K562 (cell line): ENCODE measurements at regions not wholly inside any gene's neighbourhood (a gene's known extent, or its start where the extent isn't known, plus 50 kb on each side); places are given as distances from the start of the nearest gene placed in this dataset.

ENCODE experiments used
- ATAC-seq: fragments of 200-7000 bp; cut with Tn5 transposase; 3 replicates; pipeline ENCODE4 v1.9.1; 2020; ENCODE audit warnings: moderate library complexity
- BruUV-seq: library from RNA; stranded (reverse); fragments of 400-500 nt; replicated peaks from 2 replicates; lab custom pipeline; 2021; lab: Mats Ljungman, UMichigan
- CTCF ChIA-PET: fragments of 300-600 bp; formaldehyde crosslinking; extraction: SDS; loops from one replicate; lab custom pipeline; 2021; ENCODE audit warnings: low intra/inter-chr PET ratio; lab: Yijun Ruan, JAX
- POLR2A ChIA-PET: fragments of 300-600, 350-650 bp; sonication (Branson Sonifier 250); formaldehyde crosslinking; extraction: SDS; loops from one replicate; lab custom pipeline; 2021; ENCODE audit warnings: antibody characterized with exemption, inconsistent platforms; lab: Yijun Ruan, JAX
- DNase-seq, 4 experiments: peaks; one replicate each; pipeline versions ENCODE4 v3.0.0 to v3.0.0-alpha.2; 2011 to 2018; ENCODE audit warnings: low spot score in 3 of 4, mixed read lengths in 3 of 4; ENCODE audit errors: extremely low read depth in 1 of 4
- FAIRE-seq: peaks from 2 replicates; lab custom pipeline; 2011; peaks lifted over from hg19 to GRCh38; lab: Jason Lieb, UNC
- H2AFZ ChIP-seq: 2 replicates; pipeline ENCODE4 v1.6.0; 2011; ENCODE audit warnings: low read depth, low read length, control low read depth, inconsistent platforms
- H3K27ac ChIP-seq: fragments of 200-600 bp; 3 replicates; pipeline ENCODE4 v1.8.0; 2011; ENCODE audit warnings: low read depth, mild to moderate bottlenecking, control low read depth, inconsistent platforms, low read length, moderate library complexity, mixed read lengths; ENCODE audit errors: extremely low read depth
- H3K27me3 ChIP-seq, 2 experiments: fragments of 300-600 bp in 1 of 2; 2 replicates in 1 of 2; 3 replicates in 1 of 2; pipeline versions ENCODE4 v1.6.0 to v1.8.0; 2011; ENCODE audit warnings: inconsistent platforms in 2 of 2, low read length in 2 of 2, mild to moderate bottlenecking in 1 of 2, mixed read lengths in 1 of 2, moderate library complexity in 1 of 2; ENCODE audit not compliant: control insufficient read depth in 2 of 2, insufficient read depth in 2 of 2
- H3K36me3 ChIP-seq: fragments of 300-600 bp; 3 replicates; pipeline ENCODE4 v1.8.0; 2011; ENCODE audit warnings: mild to moderate bottlenecking, low read length, inconsistent platforms; ENCODE audit not compliant: control insufficient read depth, insufficient read depth
- H3K4me1 ChIP-seq, 2 experiments: fragments of 200-600 bp in 1 of 2; replicated peaks in 1 of 2; 2 replicates in 1 of 2; 3 replicates in 1 of 2; pipeline versions ENCODE4 v1.5.1 to v1.8.0; 2011; ENCODE audit warnings: inconsistent platforms in 2 of 2, low read length in 2 of 2, mild to moderate bottlenecking in 1 of 2, mixed read lengths in 1 of 2, moderate library complexity in 1 of 2; ENCODE audit not compliant: control insufficient read depth in 2 of 2, insufficient read depth in 2 of 2
- H3K4me2 ChIP-seq: 2 replicates; pipeline ENCODE4 v1.6.1; 2011; ENCODE audit warnings: low read length, control low read depth, inconsistent platforms, mixed read lengths; ENCODE audit not compliant: insufficient read depth
- H3K4me3 ChIP-seq: fragments of 200-600 bp; sonication (generic), shearing (Covaris generic); 2 replicates; pipeline ENCODE4 v1.5.1; 2016; ENCODE audit warnings: control low read depth, inconsistent platforms
- H3K79me2 ChIP-seq: fragments of 200-600 bp; 3 replicates; pipeline ENCODE4 v1.8.0; 2011; ENCODE audit warnings: low read length, inconsistent platforms; ENCODE audit not compliant: control insufficient read depth, insufficient read depth
- H3K9ac ChIP-seq, 2 experiments: 2 replicates each; pipeline versions ENCODE4 v1.6.0 to v1.6.1; 2011; ENCODE audit warnings: low read depth in 2 of 2, low read length in 2 of 2, control low read depth in 1 of 2, inconsistent platforms in 1 of 2, mild to moderate bottlenecking in 1 of 2, mixed read lengths in 1 of 2; ENCODE audit not compliant: insufficient read depth in 1 of 2
- H3K9me1 ChIP-seq: one replicate; pipeline ENCODE4 v1.6.0; 2011; ENCODE audit warnings: inconsistent platforms, mild to moderate bottlenecking, low read length, moderate library complexity; ENCODE audit not compliant: control insufficient read depth, insufficient read depth
- H3K9me3 ChIP-seq: replicated peaks from 2 replicates; pipeline ENCODE4 v1.5.1; 2011; ENCODE audit warnings: low read depth, low read length, inconsistent platforms; ENCODE audit not compliant: control insufficient read depth, insufficient read depth
- H4K20me1 ChIP-seq: replicated peaks from 2 replicates; pipeline ENCODE4 v1.6.1; 2011; ENCODE audit warnings: low read length, inconsistent platforms, mixed read lengths; ENCODE audit not compliant: control insufficient read depth, insufficient read depth
- CAMTA2 ChIP-seq: fragments of 250-450 bp; sonication (Bioruptor Pico); conservative IDR thresholded peaks from 2 replicates; pipeline ENCODE4 v1.5.1; 2022
- CGGBP1 ChIP-seq: fragments of 250-450 bp; sonication (Bioruptor Pico); IDR thresholded peaks from 2 replicates; pipeline ENCODE4 v1.9.0; 2021; ENCODE audit warnings: mild to moderate bottlenecking
- KAT7 ChIP-seq: sonication (generic); formaldehyde crosslinking; IDR thresholded peaks from 2 replicates; pipeline ENCODE4 v1.8.0; 2022; ENCODE audit warnings: missing genetic modification reagents, mild to moderate bottlenecking, borderline replicate concordance
- POLR2AphosphoS2 ChIP-seq: IDR thresholded peaks from 2 replicates; pipeline ENCODE4 v1.6.1; 2012; ENCODE audit warnings: low read length, improper control_type of control experiment
- PURB ChIP-seq: sonication (generic); formaldehyde crosslinking; IDR thresholded peaks from 2 replicates; pipeline ENCODE4 v1.9.0; 2021; ENCODE audit warnings: low read depth, mild to moderate bottlenecking, missing genetic modification reagents
- RBM34 ChIP-seq: fragments of 200-400 bp; formaldehyde crosslinking; IDR thresholded peaks from 2 replicates; pipeline ENCODE4 v1.6.1; 2018; ENCODE audit warnings: low read length, borderline replicate concordance; ENCODE audit not compliant: insufficient read depth
- SNAPC5 ChIP-seq: fragments of 250-450 bp; sonication (Bioruptor Pico); IDR thresholded peaks from 2 replicates; pipeline ENCODE4 v1.8.0; 2021; ENCODE audit warnings: moderate library complexity, mild to moderate bottlenecking, inconsistent platforms
- U2AF2 ChIP-seq: fragments of 200-400 bp; formaldehyde crosslinking; optimal IDR thresholded peaks from 2 replicates; pipeline ENCODE3; 2017; ENCODE audit warnings: low read depth, mild to moderate bottlenecking, low read length
- ZFPM2 ChIP-seq: fragments of 250-450 bp; sonication (Bioruptor Pico); IDR thresholded peaks from 2 replicates; pipeline ENCODE4 v1.5.1; 2022; ENCODE audit warnings: mild to moderate bottlenecking
- ZNF134 ChIP-seq: fragments of 250-450 bp; sonication (Bioruptor Pico); conservative IDR thresholded peaks from 2 replicates; pipeline ENCODE4 v1.4.0; 2020
- ZSCAN32 ChIP-seq: fragments of 450-650 bp; formaldehyde crosslinking; IDR thresholded peaks from 2 replicates; pipeline ENCODE4 v1.4.0; 2020; ENCODE audit warnings: mild to moderate bottlenecking, moderate library complexity
- WGBS: fragments of 100-300 bp; shearing (Covaris generic); methylation state at CpG from one replicate; pipeline ENCODE4 v1.1.6; 2016; ENCODE audit warnings: low coverage, mixed read lengths; ENCODE audit not compliant: insufficient coverage; ENCODE audit errors: missing lambda C conversion rate; 5-methylcytosine and 5-hydroxymethylcytosine counted together
- in situ Hi-C: fragments of 300-500 bp; cut with MboI; formaldehyde crosslinking; loops from 4 replicates; pipeline ENCODE4 v1.15.0; 2018; ENCODE audit warnings: inconsistent platforms, mixed read lengths
- intact Hi-C: fragments of 100-400 bp; cut with micrococcal nuclease; formaldehyde crosslinking; loops from 2 replicates; pipeline ENCODE4 v1.14.2; 2022
- TF ChIP-seq, protein P1 (sequence below): fragments of 250-450 bp; sonication (Bioruptor Pico); IDR thresholded peaks from 2 replicates; pipeline ENCODE4 v1.8.0; 2022; ENCODE audit warnings: moderate library complexity, mild to moderate bottlenecking, inconsistent platforms
- TF ChIP-seq, protein P2 (sequence below): fragments of 250-450 bp; sonication (Bioruptor Pico); IDR thresholded peaks from 2 replicates; pipeline ENCODE4 v1.5.0; 2020; ENCODE audit warnings: mild to moderate bottlenecking, borderline replicate concordance

DNA sequence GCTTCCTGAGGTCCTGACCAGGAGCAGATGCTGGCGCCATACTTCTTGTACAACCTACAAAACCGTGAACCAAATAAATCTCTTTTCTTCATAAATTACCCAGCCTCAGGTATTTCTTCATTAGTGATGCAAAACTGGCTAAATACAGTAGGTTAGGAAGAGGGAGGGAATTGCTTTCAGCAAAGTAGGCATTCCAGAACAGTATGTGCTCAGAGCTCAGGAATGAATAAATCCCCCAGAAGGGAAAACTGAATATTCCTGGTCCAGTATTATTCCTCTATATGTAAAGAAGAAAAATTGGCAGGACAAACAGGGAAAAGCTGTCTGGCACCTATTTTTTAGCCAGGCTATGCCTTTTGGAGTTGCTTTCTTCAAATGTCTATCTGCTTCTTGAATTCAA, 577.1 kb downstream of the PSAT1 start:
- CTCF ChIA-PET, result no interaction called here

More for the DNA sequence above, 577.1 kb downstream of the PSAT1 start:
- DNase-seq (no peak), ATAC-seq (no peak), FAIRE-seq (no peak)
- Histone ChIP-seq H3K9me3 (no peaks in the 10 kb centered on the region), H3K9ac (no peak overlapping the region), H3K36me3 (no peaks in the 10 kb centered on the region), H3K4me3 (no peak overlapping the region), H3K79me2 (no peaks in the 10 kb centered on the region), H4K20me1 (no peaks in the 10 kb centered on the region), H2AFZ (no peak overlapping the region), H3K27ac (no peak overlapping the region), H3K4me2 (no peak overlapping the region), H3K4me1 (no peaks in the 10 kb centered on the region), H3K9me1 (no peaks in the 10 kb centered on the region), H3K27me3 (no peaks in the 10 kb centered on the region)
- 0% methylated on average over 2 of the region's 2 CpGs for WGBS
- no TSS peak for BruUV-seq
- intact Hi-C loops, result no loop called here
- POLR2A ChIA-PET, result no interaction called here
- TF ChIP-seq SNAPC5 (CRISPR knock-in tag) (no peak), ZFPM2 (CRISPR knock-in tag) (no peak), RBM34 (no peak), CAMTA2 (CRISPR knock-in tag) (no peak), U2AF2 (no peak), KAT7 (CRISPR knock-in tag) (no peak), ZNF134 (CRISPR knock-in tag) (no peak), ZSCAN32 (CRISPR knock-in tag) (no peak), PURB (CRISPR knock-in tag) (no peak), POLR2AphosphoS2 (no peak), CGGBP1 (no peak)
- TF ChIP-seq, protein P1, sequence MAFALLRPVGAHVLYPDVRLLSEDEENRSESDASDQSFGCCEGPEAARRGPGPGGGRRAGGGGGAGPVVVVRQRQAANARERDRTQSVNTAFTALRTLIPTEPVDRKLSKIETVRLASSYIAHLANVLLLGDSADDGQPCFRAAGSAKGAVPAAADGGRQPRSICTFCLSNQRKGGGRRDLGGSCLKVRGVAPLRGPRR (CRISPR knock-in tag), result no peak
- TF ChIP-seq, protein P2, sequence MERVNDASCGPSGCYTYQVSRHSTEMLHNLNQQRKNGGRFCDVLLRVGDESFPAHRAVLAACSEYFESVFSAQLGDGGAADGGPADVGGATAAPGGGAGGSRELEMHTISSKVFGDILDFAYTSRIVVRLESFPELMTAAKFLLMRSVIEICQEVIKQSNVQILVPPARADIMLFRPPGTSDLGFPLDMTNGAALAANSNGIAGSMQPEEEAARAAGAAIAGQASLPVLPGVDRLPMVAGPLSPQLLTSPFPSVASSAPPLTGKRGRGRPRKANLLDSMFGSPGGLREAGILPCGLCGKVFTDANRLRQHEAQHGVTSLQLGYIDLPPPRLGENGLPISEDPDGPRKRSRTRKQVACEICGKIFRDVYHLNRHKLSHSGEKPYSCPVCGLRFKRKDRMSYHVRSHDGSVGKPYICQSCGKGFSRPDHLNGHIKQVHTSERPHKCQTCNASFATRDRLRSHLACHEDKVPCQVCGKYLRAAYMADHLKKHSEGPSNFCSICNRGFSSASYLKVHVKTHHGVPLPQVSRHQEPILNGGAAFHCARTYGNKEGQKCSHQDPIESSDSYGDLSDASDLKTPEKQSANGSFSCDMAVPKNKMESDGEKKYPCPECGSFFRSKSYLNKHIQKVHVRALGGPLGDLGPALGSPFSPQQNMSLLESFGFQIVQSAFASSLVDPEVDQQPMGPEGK (CRISPR knock-in tag), result no peak
- in situ Hi-C loops, result no loop called here
